ENCODE measurements at regions not wholly inside any gene's neighbourhood (a gene's known extent, or its start where the extent isn't known, plus 50 kb on each side); places are given as distances from the start of the nearest gene placed in this dataset.
"Not testable (repeated sequence)": the region's sequence is repeated elsewhere in the genome, so short reads cannot be mapped to it uniquely, and the experiment has no call there.

DNA sequence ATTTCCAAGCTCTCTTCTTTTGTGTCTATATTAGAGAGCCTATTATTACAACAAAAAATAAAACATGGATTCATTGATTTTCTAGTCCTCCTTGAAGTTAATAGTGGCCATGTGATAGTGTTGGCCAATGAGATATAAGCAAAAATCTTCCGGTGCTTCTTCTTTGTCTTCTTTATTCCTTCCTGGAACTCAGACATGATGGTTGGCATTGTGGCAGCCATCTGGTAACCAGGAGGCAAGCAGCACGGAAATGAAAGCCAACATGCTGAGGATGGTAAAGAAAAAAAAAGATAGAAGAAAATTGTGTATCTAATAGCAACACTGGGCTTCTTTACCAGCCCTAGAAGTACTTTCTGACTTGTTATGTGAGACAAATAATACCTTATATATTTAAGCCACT is 50.8 kb upstream of the SEL1L start:
- no peak for DNase-seq (ENCODE audit: low read depth)

- no peak for DNase-seq (ENCODE audit: low read depth)
Measured at GRCh38 chr14:81589381-81590065, 55.9 kb upstream of the SEL1L start.

GRCh38 chr14:81591266-81591665 is 57.6 kb upstream of the SEL1L start:
- no peak for DNase-seq (ENCODE audit: low read depth)

DNA sequence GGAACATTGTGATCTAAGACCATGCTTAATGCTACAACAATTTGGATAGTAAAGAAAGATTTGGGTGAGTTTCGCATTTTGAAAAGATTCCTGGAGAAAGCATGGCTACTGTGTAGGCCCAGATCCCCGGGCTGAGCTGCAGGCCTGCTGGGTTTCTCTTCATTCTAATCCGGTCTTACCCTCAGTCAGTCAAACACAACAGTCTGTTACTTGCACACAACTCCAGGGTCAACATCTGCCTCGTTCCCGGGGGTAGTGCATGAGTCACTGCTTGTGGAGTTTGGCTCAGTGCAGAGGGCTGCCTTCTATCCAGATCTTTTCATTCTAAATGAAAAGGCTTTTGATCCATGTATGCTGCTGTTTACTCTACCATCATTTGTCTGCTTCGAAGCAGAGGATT is 60.4 kb upstream of the SEL1L start:
- DNase-seq (ENCODE audit: low read depth): no peak

DNA sequence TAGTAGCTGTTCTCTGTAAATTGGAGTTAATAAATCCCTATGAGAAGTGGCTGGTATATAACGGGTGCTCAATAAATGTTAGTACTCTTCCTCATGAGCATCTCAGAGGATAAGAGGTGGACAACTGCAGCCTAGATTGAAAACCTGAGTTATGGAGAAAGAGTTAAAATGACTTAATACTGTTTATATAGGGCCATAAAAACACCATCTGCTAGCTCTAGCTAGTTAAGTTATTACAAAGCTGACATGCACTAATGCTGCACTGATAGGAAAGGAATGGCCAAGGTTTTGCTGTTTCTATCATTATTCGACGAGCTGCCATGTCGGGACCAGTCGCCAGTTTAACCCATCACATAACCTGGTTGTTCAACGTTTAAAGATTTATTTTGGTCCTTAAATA is 72.0 kb upstream of the SEL1L start:
- no peak for DNase-seq (ENCODE audit: low read depth)

- no peak for DNase-seq (ENCODE audit: low read depth)
Measured at GRCh38 chr14:81613341-81614045, 79.8 kb upstream of the SEL1L start.

- not testable (repeated sequence) for DNase-seq (ENCODE audit: low read depth)
Measured at GRCh38 chr14:81614302-81614701, 80.6 kb upstream of the SEL1L start.

GRCh38 chr14:81618695-81619094 is 85.0 kb upstream of the SEL1L start:
- no peak for DNase-seq (ENCODE audit: low read depth)

- no peak for DNase-seq (ENCODE audit: low read depth)
Measured at GRCh38 chr14:81619816-81620215, 86.2 kb upstream of the SEL1L start.

GRCh38 chr14:81623771-81624396 is 90.2 kb upstream of the SEL1L start:
- not testable (repeated sequence) for DNase-seq (ENCODE audit: low read depth)

DNA sequence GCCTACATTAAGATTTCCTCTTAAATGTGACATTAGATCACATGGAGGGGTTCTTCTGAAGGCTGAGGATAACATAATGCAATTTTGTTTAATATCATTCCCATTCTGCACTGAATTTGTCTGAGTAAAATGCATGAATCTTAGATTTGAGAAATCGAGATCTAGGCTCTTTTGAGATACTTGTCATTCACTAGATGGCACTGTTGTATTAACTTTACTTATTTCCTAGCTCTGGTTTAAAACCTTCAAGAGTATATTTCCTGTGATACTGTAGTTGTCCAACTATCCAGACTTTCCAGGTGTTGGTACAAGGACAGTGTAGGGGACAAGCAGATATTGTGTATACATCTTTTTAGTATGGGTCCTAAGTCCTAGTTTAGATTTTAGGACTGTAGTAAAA is 91.7 kb upstream of the SEL1L start:
- no peak for DNase-seq (ENCODE audit: low read depth)

GRCh38 chr14:81632157-81632556 is 98.5 kb upstream of the SEL1L start:
- DNase-seq (ENCODE audit: low read depth): no peak

- DNase-seq (ENCODE audit: low read depth): no peak
Measured at GRCh38 chr14:81633496-81633895, 99.8 kb upstream of the SEL1L start.

- no peak for DNase-seq (ENCODE audit: low read depth)
Measured at GRCh38 chr14:81637639-81638038, 104.0 kb upstream of the SEL1L start.

DNA sequence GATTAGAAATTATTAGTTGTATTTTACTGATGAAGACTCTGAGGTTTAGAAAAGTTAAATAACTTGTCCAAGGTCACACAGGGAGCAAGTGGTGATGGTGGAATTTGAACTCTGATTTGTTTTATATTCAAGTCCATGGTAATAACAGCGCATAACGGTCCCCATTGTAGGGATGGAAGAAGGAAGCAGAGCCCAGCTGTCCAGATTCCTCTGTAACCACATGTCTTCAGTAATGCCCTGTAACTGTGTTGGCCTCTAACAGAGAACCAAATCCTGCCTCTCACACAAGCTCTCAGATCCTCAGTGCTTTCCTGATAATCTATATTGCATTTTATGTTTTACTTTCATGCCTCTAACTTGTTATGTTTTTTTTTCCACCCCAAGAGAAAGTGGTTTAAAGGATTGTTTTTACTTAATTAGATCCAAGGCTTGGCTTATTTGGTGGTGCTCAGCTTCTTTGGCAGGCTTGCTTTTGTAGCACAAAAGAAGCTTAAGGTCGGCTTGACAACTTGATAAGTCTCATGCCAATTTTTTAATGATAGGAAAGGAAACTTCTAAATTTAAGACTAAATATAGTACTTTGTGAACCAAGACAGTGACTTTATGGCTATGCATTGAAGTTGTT is 105.1 kb upstream of the SEL1L start:
- DNase-seq (ENCODE audit: low read depth): no peak

DNA sequence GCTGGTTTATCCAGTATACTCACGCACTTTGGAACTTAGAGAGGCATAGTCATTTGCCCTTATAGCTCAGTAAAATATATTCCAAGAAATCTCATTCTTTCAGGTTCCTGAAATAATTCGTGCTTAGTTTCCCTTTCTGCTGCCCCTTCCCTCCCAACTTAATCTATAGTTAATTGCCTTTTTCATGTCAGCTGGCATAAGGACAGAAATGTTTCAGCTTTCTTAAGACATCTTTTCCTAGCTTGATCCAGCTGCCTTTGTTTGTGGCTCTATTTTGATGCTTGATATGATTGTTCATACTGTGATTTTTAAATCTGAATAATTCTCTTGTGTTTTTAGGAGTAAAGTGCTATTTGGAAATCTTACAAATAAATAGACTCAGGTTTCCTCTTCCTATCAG is 120.0 kb upstream of the SEL1L start:
- DNase-seq (ENCODE audit: low read depth): no peak

- no peak for DNase-seq (ENCODE audit: low read depth)
Measured at GRCh38 chr14:81655423-81656314, 122.0 kb upstream of the SEL1L start.

- DNase-seq (ENCODE audit: low read depth): no peak
Measured at GRCh38 chr14:81656811-81657210, 123.2 kb upstream of the SEL1L start.

DNA sequence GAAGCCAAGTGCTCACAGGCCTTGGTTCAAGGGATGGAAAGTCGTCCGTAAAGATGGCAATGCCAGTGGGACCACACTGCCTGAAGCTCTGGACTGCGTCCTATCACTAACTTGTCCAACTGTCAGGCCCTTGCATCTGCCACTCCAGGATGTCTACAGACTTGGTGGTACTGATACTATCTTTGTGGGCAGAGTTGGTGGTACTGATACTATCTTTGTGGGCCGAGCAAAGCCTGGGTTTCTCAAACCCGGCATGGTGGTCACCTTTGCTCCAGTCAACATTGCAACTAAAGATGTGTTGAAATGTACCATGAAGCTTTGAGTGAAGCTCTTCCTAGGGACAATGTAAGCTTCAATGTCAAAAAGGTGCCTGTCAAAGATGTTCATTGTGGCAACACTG is 128.4 kb upstream of the SEL1L start:
- DNase-seq (ENCODE audit: low read depth): no peak

GRCh38 chr14:81662570-81663197 is 129.0 kb upstream of the SEL1L start:
- DNase-seq (ENCODE audit: low read depth): no peak

DNA sequence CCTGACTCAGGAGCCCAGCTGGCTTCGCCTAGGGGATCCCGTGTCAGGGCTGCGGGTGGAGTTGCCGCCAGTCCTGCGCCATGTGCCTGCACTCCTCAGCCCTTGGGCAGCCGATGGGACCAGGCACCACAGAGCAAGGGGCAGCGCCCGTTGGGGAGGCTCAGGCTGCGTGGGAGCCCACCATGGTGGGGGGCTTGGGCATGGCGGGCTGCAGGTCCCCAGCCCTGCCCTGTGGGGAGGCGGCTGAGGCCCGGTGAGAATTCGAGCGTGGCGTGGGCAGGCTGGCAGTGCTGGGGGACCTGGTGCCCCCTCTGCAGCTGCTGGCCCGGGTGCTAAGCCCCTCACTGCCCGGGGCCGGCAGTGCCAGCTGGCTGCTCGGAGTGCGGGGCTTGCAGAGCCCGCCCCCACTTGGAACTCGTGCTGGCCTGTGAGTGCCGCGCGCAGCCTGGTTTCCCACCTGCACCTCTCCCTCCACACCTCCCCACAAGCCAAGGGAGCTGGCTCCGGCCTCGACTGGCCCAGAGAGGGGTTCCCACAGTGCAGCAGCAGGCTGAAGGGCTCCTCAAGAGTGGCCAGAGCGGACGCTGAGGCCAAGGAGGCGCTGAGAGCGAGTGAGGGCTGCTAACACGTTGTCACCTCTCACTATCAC is 135.1 kb upstream of the SEL1L start:
- DNase-seq (ENCODE audit: low read depth): no peak

Data from GM04503 (cell line).